Neural progenitor cell (in vitro differentiated cells): ENCODE measurements at regions not wholly inside any gene's neighbourhood (a gene's known extent, or its start where the extent isn't known, plus 50 kb on each side); places are given as distances from the start of the nearest gene placed in this dataset.

ENCODE experiments used
- DNase-seq: peaks from one replicate; pipeline ENCODE4 v3.0.0-alpha.2; 2016; ENCODE audit warnings: low spot score
- H2AFZ ChIP-seq: fragments of 200-600 bp; sonication (generic); replicated peaks from 2 replicates; pipeline ENCODE4 v1.6.1; 2016; ENCODE audit warnings: antibody characterized with exemption
- H3F3A ChIP-seq: fragments of 200-600 bp; sonication (generic); 2 replicates; pipeline ENCODE4 v1.6.1; 2016; ENCODE audit warnings: antibody characterized with exemption, low read depth
- H3K27ac ChIP-seq: fragments of 200-600 bp; sonication (generic); 2 replicates; pipeline ENCODE4 v1.5.1; 2016; ENCODE audit warnings: mild to moderate bottlenecking
- H3K27me3 ChIP-seq: fragments of 200-600 bp; sonication (generic); 2 replicates; pipeline ENCODE4 v1.6.1; 2016; ENCODE audit warnings: mild to moderate bottlenecking, moderate library complexity
- H3K36me3 ChIP-seq: fragments of 200-600 bp; sonication (generic); 2 replicates; pipeline ENCODE4 v1.5.1; 2016
- H3K4me1 ChIP-seq: fragments of 200-600 bp; sonication (generic); 2 replicates; pipeline ENCODE4 v1.6.1; 2016; ENCODE audit warnings: mixed run types
- H3K4me2 ChIP-seq: fragments of 200-600 bp; sonication (generic); 2 replicates; pipeline ENCODE4 v1.6.1; 2016
- H3K4me3 ChIP-seq: fragments of 200-600 bp; sonication (generic); 2 replicates; pipeline ENCODE4 v1.5.1; 2016
- H3K79me2 ChIP-seq: fragments of 200-600 bp; sonication (generic); 2 replicates; pipeline ENCODE4 v1.6.1; 2016; ENCODE audit warnings: low read depth
- H3K9ac ChIP-seq: fragments of 200-600 bp; sonication (generic); 2 replicates; pipeline ENCODE4 v1.6.1; 2016
- H3K9me3 ChIP-seq: fragments of 200-600 bp; sonication (generic); 2 replicates; pipeline ENCODE4 v1.5.1; 2016; ENCODE audit warnings: low read depth
- H4K20me1 ChIP-seq: fragments of 200-600 bp; sonication (generic); 2 replicates; pipeline ENCODE4 v1.6.1; 2016; ENCODE audit warnings: low read depth
- H3K27ac Mint-ChIP-seq: 3 replicates; pipeline ENCODE4 v1.8.0; 2021; ENCODE audit warnings: mixed read lengths
- H3K27me3 Mint-ChIP-seq: 2 replicates; pipeline ENCODE4 v1.8.0; 2022; ENCODE audit warnings: low read depth, mild to moderate bottlenecking, inconsistent platforms, moderate library complexity, mixed read lengths; ENCODE audit not compliant: insufficient read depth
- H3K36me3 Mint-ChIP-seq: 3 replicates; pipeline ENCODE4 v1.8.0; 2021; ENCODE audit warnings: mixed read lengths
- H3K4me1 Mint-ChIP-seq: 3 replicates; pipeline ENCODE4 v1.8.0; 2021; ENCODE audit warnings: mixed read lengths
- H3K4me3 Mint-ChIP-seq: 3 replicates; pipeline ENCODE4 v1.8.0; 2021; ENCODE audit warnings: mild to moderate bottlenecking, moderate library complexity, mixed read lengths
- H3K9me3 Mint-ChIP-seq: 3 replicates; pipeline ENCODE4 v1.8.0; 2020; ENCODE audit warnings: mixed read lengths
- EZH2 ChIP-seq: fragments of 200-600 bp; sonication (generic); IDR thresholded peaks from 2 replicates; pipeline ENCODE4 v1.6.1; 2017; ENCODE audit warnings: antibody characterized with exemption, mild to moderate bottlenecking, moderate library complexity
- EZH2phosphoT487 ChIP-seq: fragments of 200-600 bp; sonication (generic); IDR thresholded peaks from 2 replicates; pipeline ENCODE4 v1.6.1; 2017; ENCODE audit warnings: antibody characterized with exemption
- TF ChIP-seq, protein P1 (sequence below): fragments of 200-600 bp; sonication (generic); IDR thresholded peaks from 2 replicates; pipeline ENCODE4 v1.5.1; 2017; ENCODE audit warnings: antibody characterized with exemption, mild to moderate bottlenecking

DNA sequence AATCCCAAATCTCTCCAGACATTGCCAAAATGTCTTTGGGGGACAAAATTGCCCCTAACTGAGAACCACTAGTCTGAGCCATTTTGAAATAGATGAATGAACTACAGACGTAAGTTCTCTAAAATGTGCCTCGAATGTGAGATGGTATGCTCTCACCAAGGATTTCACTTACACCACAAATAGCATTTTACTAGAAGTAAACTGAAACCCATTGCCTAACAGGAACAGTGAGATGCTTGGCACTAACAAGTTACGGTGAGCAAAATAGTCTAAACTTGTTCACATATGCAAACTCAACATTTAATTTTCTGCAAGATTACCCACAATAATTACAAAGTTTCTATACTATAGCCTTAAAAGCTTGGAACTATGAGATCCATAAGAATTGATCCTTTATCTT lies 343.6 kb upstream of the ESRRG start:
- DNase-seq, result no peak
- Mint-ChIP-seq H3K27ac (no peak overlapping the region), H3K9me3 (no peaks in the 10 kb centered on the region), H3K4me3 (no peak overlapping the region), H3K4me1 (peaks cover 22% of the 10 kb centered on the region), H3K36me3 (no peaks in the 10 kb centered on the region), H3K27me3 (no peaks in the 10 kb centered on the region)
- H2AFZ ChIP-seq, result no peak overlapping the region
- no peaks in the 10 kb centered on the region for H4K20me1 ChIP-seq
- H3K4me1 ChIP-seq, result no peaks in the 10 kb centered on the region
- TF ChIP-seq, protein P1, sequence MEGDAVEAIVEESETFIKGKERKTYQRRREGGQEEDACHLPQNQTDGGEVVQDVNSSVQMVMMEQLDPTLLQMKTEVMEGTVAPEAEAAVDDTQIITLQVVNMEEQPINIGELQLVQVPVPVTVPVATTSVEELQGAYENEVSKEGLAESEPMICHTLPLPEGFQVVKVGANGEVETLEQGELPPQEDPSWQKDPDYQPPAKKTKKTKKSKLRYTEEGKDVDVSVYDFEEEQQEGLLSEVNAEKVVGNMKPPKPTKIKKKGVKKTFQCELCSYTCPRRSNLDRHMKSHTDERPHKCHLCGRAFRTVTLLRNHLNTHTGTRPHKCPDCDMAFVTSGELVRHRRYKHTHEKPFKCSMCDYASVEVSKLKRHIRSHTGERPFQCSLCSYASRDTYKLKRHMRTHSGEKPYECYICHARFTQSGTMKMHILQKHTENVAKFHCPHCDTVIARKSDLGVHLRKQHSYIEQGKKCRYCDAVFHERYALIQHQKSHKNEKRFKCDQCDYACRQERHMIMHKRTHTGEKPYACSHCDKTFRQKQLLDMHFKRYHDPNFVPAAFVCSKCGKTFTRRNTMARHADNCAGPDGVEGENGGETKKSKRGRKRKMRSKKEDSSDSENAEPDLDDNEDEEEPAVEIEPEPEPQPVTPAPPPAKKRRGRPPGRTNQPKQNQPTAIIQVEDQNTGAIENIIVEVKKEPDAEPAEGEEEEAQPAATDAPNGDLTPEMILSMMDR, result no peak
- TF ChIP-seq EZH2phosphoT487, result no peak
- TF ChIP-seq EZH2, result no peak
- H3K9me3 ChIP-seq, result no peaks in the 10 kb centered on the region
- no peaks in the 10 kb centered on the region for H3F3A ChIP-seq
- no peaks in the 10 kb centered on the region for H3K27me3 ChIP-seq
- H3K79me2 ChIP-seq, result no peaks in the 10 kb centered on the region
- no peak overlapping the region for H3K4me2 ChIP-seq
- no peak overlapping the region for H3K4me3 ChIP-seq
- H3K36me3 ChIP-seq, result no peaks in the 10 kb centered on the region
- no peak overlapping the region for H3K9ac ChIP-seq
- no peak overlapping the region for H3K27ac ChIP-seq

DNA sequence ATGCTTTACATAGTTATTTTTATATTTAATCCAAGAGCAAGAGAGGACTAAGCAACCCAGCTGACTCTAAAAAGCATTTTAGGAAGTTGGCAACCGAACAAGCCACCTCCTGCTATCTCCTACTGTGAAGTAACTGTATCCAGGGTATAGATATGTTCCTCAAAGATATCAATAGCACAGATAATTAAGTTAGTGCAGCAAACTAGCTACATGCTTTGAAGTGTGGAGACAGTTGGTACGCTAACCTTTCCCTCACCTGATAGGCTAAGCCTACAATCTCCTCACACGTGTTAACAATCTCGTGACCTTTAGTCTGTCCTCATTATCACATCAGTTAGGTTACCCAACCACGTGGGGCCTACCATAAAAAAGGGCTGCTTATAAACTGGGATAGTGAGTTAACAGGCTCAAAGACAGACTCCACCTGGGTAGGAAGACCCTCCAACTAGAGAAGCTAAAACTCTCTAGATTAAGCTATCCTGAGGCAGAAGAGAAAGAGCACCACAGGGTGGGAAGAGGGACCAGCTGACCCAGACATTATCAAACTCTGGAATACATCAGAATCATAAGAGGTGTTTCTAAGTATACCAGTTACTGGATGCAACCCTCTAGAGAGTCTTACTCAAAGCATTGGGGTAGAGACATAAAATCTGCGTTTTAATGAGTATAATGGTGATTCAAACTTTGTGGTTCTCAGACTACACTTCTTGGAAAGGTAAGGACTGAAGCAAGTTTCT lies 340.1 kb upstream of the ESRRG start:
- no peaks in the 10 kb centered on the region for H3K36me3 Mint-ChIP-seq
- H3K27ac Mint-ChIP-seq, result no peak overlapping the region
- Histone ChIP-seq H3K79me2 (no peaks in the 10 kb centered on the region), H3K4me3 (no peak overlapping the region), H3K4me1 (no peaks in the 10 kb centered on the region), H3K36me3 (no peaks in the 10 kb centered on the region), H3K27ac (no peak overlapping the region), H3K4me2 (no peak overlapping the region), H4K20me1 (no peaks in the 10 kb centered on the region), H2AFZ (no peak overlapping the region), H3K9me3 (no peaks in the 10 kb centered on the region), H3K9ac (no peak overlapping the region), H3F3A (no peaks in the 10 kb centered on the region), H3K27me3 (no peaks in the 10 kb centered on the region)
- TF ChIP-seq, protein P1, result no peak
- TF ChIP-seq EZH2 (no peak), EZH2phosphoT487 (no peak)
- H3K4me3 Mint-ChIP-seq, result no peak overlapping the region
- peaks cover 19% of the 10 kb centered on the region for H3K4me1 Mint-ChIP-seq
- no peak for DNase-seq
- H3K9me3 Mint-ChIP-seq, result no peaks in the 10 kb centered on the region
- no peaks in the 10 kb centered on the region for H3K27me3 Mint-ChIP-seq

DNA sequence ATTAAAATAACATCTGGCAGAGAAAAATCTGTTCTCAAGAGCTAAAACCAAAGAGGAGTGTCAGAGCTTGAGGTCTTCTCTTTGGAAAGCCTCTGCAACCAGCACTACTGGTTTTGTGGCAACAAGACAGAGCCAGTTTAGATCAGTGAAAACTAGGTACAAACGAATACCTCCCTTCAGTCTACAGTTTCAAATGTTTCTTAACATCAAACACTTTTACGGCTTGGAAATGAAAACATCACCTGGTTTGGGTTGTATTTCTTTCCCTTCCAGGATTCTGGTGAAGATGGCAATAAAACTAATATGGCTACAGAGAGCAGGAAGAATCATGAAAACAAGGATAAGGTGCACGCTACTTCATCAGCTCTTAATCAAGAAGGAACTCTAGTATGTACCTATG lies 339.4 kb upstream of the ESRRG start:
- H3K36me3 Mint-ChIP-seq, result peaks cover 3% of the 10 kb centered on the region
- DNase-seq, result no peak
- H3K9me3 ChIP-seq, result no peaks in the 10 kb centered on the region
- H3K27ac Mint-ChIP-seq, result no peak overlapping the region
- no peak overlapping the region for H3K27ac ChIP-seq
- no peaks in the 10 kb centered on the region for H3K27me3 Mint-ChIP-seq
- no peaks in the 10 kb centered on the region for H4K20me1 ChIP-seq
- peaks cover 12% of the 10 kb centered on the region for H3K4me1 Mint-ChIP-seq
- H3K4me2 ChIP-seq, result no peak overlapping the region
- H3K9me3 Mint-ChIP-seq, result peaks cover 4% of the 10 kb centered on the region
- H3K36me3 ChIP-seq, result no peaks in the 10 kb centered on the region
- no peaks in the 10 kb centered on the region for H3K27me3 ChIP-seq
- H3K4me1 ChIP-seq, result no peaks in the 10 kb centered on the region
- H3F3A ChIP-seq, result no peaks in the 10 kb centered on the region
- H3K79me2 ChIP-seq, result no peaks in the 10 kb centered on the region
- H3K4me3 ChIP-seq, result no peak overlapping the region
- TF ChIP-seq, protein P1, result no peak
- H3K9ac ChIP-seq, result no peak overlapping the region
- no peak overlapping the region for H3K4me3 Mint-ChIP-seq
- peak overlapping the region; percentile 60 for H2AFZ ChIP-seq
